Ovary (tissue), 3 donors: ENCODE measurements at regions not wholly inside any gene's neighbourhood (a gene's known extent, or its start where the extent isn't known, plus 50 kb on each side); places are given as distances from the start of the nearest gene placed in this dataset.

Experiments
- EP300 ChIP-seq: sonication (generic); formaldehyde crosslinking; IDR thresholded peaks from one replicate; pipeline ENCODE4 v1.6.1; 2017; ENCODE audit warnings: antibody characterized with exemption
- POLR2A ChIP-seq: fragments of 450-650 bp; IDR thresholded peaks from one replicate; pipeline ENCODE4 v1.6.1; 2017; ENCODE audit warnings: antibody characterized with exemption, mild to moderate bottlenecking, moderate library complexity
- TF ChIP-seq, protein P1 (sequence below), 3 donors: fragments of 450-650 bp in 2 of 3; fragments of 200-600 bp in 1 of 3; IDR thresholded peaks; one replicate each; pipeline versions ENCODE4 v1.5.1 to v1.8.0; 2016 to 2022; ENCODE audit warnings: antibody characterized with exemption in 3 of 3, mild to moderate bottlenecking in 1 of 3
- donor health status: DM: no; HTN: no; CAD: no.

DNA sequence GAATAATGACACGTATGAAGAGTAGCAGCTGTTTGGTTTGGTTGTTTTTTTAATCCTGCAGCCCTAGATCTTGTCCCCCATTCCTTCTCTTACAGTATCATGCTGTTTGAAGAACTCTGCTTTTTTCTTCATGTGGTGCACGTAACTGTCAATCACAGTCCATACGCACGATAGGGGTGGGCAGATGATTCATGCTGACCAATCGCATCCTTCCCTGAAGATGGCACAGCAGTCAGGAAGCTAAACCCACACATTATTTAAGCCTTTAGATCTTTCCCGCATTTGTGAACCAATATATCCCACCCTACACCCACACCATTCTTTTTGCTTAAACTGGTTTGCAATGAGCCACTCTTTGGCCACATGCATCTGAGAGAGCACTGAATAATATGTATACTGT, 158.9 kb upstream of the PLEKHA5 start:
- TF ChIP-seq, protein P1, sequence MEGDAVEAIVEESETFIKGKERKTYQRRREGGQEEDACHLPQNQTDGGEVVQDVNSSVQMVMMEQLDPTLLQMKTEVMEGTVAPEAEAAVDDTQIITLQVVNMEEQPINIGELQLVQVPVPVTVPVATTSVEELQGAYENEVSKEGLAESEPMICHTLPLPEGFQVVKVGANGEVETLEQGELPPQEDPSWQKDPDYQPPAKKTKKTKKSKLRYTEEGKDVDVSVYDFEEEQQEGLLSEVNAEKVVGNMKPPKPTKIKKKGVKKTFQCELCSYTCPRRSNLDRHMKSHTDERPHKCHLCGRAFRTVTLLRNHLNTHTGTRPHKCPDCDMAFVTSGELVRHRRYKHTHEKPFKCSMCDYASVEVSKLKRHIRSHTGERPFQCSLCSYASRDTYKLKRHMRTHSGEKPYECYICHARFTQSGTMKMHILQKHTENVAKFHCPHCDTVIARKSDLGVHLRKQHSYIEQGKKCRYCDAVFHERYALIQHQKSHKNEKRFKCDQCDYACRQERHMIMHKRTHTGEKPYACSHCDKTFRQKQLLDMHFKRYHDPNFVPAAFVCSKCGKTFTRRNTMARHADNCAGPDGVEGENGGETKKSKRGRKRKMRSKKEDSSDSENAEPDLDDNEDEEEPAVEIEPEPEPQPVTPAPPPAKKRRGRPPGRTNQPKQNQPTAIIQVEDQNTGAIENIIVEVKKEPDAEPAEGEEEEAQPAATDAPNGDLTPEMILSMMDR (IDR thresholded peaks at IDR 0.05) = no peak
- no peak for TF ChIP-seq POLR2A
- no peak for TF ChIP-seq EP300
